Adrenal gland (tissue), 5 donors: ENCODE measurements at regions not wholly inside any gene's neighbourhood (a gene's known extent, or its start where the extent isn't known, plus 50 kb on each side); places are given as distances from the start of the nearest gene placed in this dataset.

ENCODE experiments used
- CTCF ChIP-seq, 6 experiments: fragments of 450-650 bp in 4 of 6; fragments of 200-600 bp in 2 of 6; sonication (generic) in 1 of 6; IDR thresholded peaks; 1 replicate in 5 of 6; 2 replicates in 1 of 6; pipeline versions ENCODE4 v1.5.1 to v1.8.0; 2016 to 2021; ENCODE audit warnings: antibody characterized with exemption in 6 of 6, mild to moderate bottlenecking in 2 of 6, moderate library complexity in 1 of 6
- POLR2A ChIP-seq, 2 donors: fragments of 450-650 bp; IDR thresholded peaks; one replicate each; pipeline ENCODE4 v1.6.1; 2017; ENCODE audit warnings: antibody characterized with exemption in 2 of 2, mild to moderate bottlenecking in 2 of 2, moderate library complexity in 1 of 2
- donor health status: DM: no; HTN: no; CAD: no.

- no peak for TF ChIP-seq CTCF (IDR thresholded peaks at IDR 0.05)
- TF ChIP-seq POLR2A (IDR thresholded peaks at IDR 0.05), result no peak
Measured at GRCh38 chr3:144650380-144650779, 678.8 kb downstream of the DIPK2A start.
